Activated T-helper 17 cell treated with anti-CD3 and anti-CD28 coated beads, Interleukin-2, amount 50 U/mL, for 72 hours (primary cell): ENCODE measurements at regions not wholly inside any gene's neighbourhood (a gene's known extent, or its start where the extent isn't known, plus 50 kb on each side); places are given as distances from the start of the nearest gene placed in this dataset.

ENCODE experiments used
- ATAC-seq: fragments of 150-1000 bp; cut with Tn5 transposase; replicated peaks from 2 replicates; pipeline ENCODE4 v1.10.0; 2021; ENCODE audit warnings: mild to moderate bottlenecking, moderate library complexity
- H3K27ac Mint-ChIP-seq: one replicate; pipeline ENCODE4 v1.8.0; 2022; ENCODE audit warnings: mixed read lengths
- H3K27me3 Mint-ChIP-seq: one replicate; pipeline ENCODE4 v1.8.0; 2022; ENCODE audit warnings: mixed read lengths
- H3K36me3 Mint-ChIP-seq: one replicate; pipeline ENCODE4 v1.8.0; 2022; ENCODE audit warnings: low read depth, mild to moderate bottlenecking, mixed read lengths
- H3K4me1 Mint-ChIP-seq: one replicate; pipeline ENCODE4 v1.8.0; 2022; ENCODE audit warnings: mixed read lengths
- H3K4me3 Mint-ChIP-seq: one replicate; pipeline ENCODE4 v1.8.0; 2022; ENCODE audit warnings: mild to moderate bottlenecking, mixed read lengths
- H3K9me3 Mint-ChIP-seq: one replicate; pipeline ENCODE4 v1.8.0; 2022; ENCODE audit warnings: mixed read lengths

- Mint-ChIP-seq H3K36me3 (no peaks in the 10 kb centered on the region), H3K9me3 (no peaks in the 10 kb centered on the region), H3K4me3 (no peak overlapping the region), H3K27ac (no peak overlapping the region), H3K27me3 (peaks cover 4% of the 10 kb centered on the region), H3K4me1 (no peaks in the 10 kb centered on the region)
- no peak for ATAC-seq
Observed at GRCh38 chr2:128692895-128693742, 374.5 kb upstream of the HS6ST1 start.

GRCh38 chr2:128693743-128694029, 375.0 kb upstream of the HS6ST1 start:
- Mint-ChIP-seq H3K27ac (no peak overlapping the region), H3K9me3 (no peaks in the 10 kb centered on the region), H3K4me3 (no peak overlapping the region), H3K36me3 (no peaks in the 10 kb centered on the region), H3K27me3 (peaks cover 6% of the 10 kb centered on the region), H3K4me1 (no peaks in the 10 kb centered on the region)
- ATAC-seq: no peak

DNA sequence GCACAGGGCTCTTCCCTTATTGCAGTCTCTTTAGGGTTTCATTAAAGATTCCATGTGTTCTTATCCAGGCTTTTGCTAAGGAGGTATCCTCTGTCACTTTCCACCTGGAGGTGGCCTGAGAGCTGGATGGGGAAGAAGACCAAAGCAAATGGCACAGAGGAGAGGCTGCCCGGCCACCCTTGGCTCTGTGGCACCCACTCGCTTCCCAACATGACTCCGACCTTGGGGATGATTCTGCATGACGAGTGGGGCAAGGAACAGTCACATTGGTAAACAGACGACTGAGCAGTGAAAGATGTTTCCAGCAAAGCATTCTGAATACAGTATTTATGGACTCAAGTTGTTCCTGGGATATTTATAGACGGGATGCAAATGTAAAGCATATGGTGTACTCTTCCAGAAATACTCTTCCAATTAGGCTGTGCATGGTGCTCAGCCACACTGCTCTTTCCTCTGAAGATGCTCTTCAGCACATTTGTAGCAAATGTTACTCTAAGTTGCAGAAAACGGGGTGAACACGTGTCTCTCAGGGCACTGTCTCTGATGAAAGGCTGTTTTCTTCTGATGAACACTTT, 377.1 kb upstream of the HS6ST1 start:
- Mint-ChIP-seq H3K27ac (no peak overlapping the region), H3K4me1 (no peaks in the 10 kb centered on the region), H3K9me3 (no peaks in the 10 kb centered on the region)

GRCh38 chr2:128696421-128696820, 377.8 kb upstream of the HS6ST1 start:
- Mint-ChIP-seq H3K27ac (no peak overlapping the region), H3K4me1 (no peaks in the 10 kb centered on the region), H3K9me3 (no peaks in the 10 kb centered on the region), H3K27me3 (peaks cover 11% of the 10 kb centered on the region), H3K36me3 (no peaks in the 10 kb centered on the region), H3K4me3 (no peak overlapping the region)
- no peak for ATAC-seq

More for the DNA sequence above, 377.1 kb upstream of the HS6ST1 start:
- no peak overlapping the region for H3K4me3 Mint-ChIP-seq
- ATAC-seq: no peak
- H3K36me3 Mint-ChIP-seq: no peaks in the 10 kb centered on the region
- peaks cover 11% of the 10 kb centered on the region for H3K27me3 Mint-ChIP-seq

DNA sequence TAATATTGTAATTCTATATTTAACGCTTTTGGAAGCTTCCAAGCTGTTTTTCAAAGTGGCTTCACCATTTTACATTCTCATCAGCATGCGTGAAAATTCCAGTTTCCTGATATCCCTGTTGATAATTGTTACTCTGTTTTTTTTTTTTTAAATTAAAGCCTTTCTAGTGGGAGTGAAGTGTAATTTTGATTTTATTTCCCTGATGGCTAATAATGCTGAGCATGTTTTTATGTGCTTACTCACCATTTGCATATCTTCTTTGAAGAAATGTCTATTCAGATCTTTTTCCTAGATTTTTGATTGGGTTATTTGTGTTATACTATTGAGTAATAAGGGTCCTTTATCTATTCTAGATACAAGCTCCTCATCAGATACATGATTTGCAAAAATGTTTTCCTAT, 382.8 kb upstream of the HS6ST1 start:
- Mint-ChIP-seq H3K4me3 (no peak overlapping the region), H3K36me3 (no peaks in the 10 kb centered on the region), H3K27ac (no peak overlapping the region), H3K4me1 (no peaks in the 10 kb centered on the region), H3K27me3 (peaks cover 11% of the 10 kb centered on the region), H3K9me3 (no peaks in the 10 kb centered on the region)
- ATAC-seq: no peak

- Mint-ChIP-seq H3K9me3 (no peaks in the 10 kb centered on the region), H3K27me3 (peaks cover 11% of the 10 kb centered on the region), H3K4me3 (no peak overlapping the region), H3K4me1 (no peaks in the 10 kb centered on the region), H3K27ac (no peak overlapping the region), H3K36me3 (no peaks in the 10 kb centered on the region)
- ATAC-seq: no peak
Observed at GRCh38 chr2:128702616-128703015, 383.9 kb upstream of the HS6ST1 start.

DNA sequence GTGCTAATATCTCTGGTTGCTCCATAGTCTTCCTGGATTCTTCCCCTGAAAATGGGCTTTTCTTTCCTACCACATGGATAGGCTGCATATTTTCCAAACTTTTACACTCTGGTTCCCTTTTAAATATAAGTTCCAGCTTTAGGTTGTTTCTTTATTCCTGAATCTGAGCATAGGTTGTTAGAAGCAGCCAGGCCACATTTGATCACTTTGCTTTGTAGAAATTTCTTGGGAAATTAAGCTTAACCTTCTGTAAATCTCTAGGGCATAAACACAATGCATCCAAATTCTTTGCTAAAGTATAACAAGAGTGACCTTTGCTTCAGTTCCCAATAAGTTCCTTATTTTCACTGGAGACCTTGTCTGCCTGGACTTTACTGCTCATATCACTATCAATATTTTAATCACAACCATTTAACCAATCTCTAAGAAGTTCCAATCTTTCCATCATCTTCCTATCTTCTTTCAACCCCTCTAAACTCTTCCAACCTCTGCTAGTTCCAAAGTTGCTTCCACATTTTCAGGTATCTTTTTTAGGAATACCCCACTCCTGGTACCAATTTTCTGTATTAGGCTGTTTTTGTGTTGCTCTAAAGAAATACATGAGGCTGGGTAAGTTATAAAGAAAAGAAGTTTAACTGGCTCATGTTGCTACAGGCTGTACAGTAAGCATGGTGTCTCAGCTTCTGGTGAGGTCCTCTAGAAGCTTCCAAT, 389.6 kb upstream of the HS6ST1 start:
- Mint-ChIP-seq H3K36me3 (no peaks in the 10 kb centered on the region), H3K27me3 (peaks cover 16% of the 10 kb centered on the region), H3K9me3 (peaks cover 22% of the 10 kb centered on the region), H3K4me3 (no peak overlapping the region), H3K4me1 (no peaks in the 10 kb centered on the region), H3K27ac (no peak overlapping the region)
- ATAC-seq: no peak

- H3K9me3 Mint-ChIP-seq: peaks cover 22% of the 10 kb centered on the region
- H3K36me3 Mint-ChIP-seq: no peaks in the 10 kb centered on the region
- H3K4me3 Mint-ChIP-seq: no peak overlapping the region
- ATAC-seq: no peak
- H3K4me1 Mint-ChIP-seq: no peaks in the 10 kb centered on the region
- no peak overlapping the region for H3K27ac Mint-ChIP-seq
- peaks cover 26% of the 10 kb centered on the region for H3K27me3 Mint-ChIP-seq
Observed at GRCh38 chr2:128710242-128710641, 391.6 kb upstream of the HS6ST1 start.

GRCh38 chr2:128710729-128711128, 392.1 kb upstream of the HS6ST1 start:
- Mint-ChIP-seq H3K27me3 (peaks cover 30% of the 10 kb centered on the region), H3K36me3 (no peaks in the 10 kb centered on the region), H3K27ac (no peak overlapping the region), H3K9me3 (peaks cover 22% of the 10 kb centered on the region), H3K4me3 (no peak overlapping the region), H3K4me1 (no peaks in the 10 kb centered on the region)
- ATAC-seq: no peak

GRCh38 chr2:128714285-128714684, 395.6 kb upstream of the HS6ST1 start:
- Mint-ChIP-seq H3K27me3 (peaks cover 29% of the 10 kb centered on the region), H3K4me1 (no peaks in the 10 kb centered on the region)
- no peak for ATAC-seq

GRCh38 chr2:128714851-128715312, 396.2 kb upstream of the HS6ST1 start:
- peaks cover 7% of the 10 kb centered on the region for H3K9me3 Mint-ChIP-seq
- ATAC-seq: no peak
- peaks cover 29% of the 10 kb centered on the region for H3K27me3 Mint-ChIP-seq
- no peak overlapping the region for H3K4me3 Mint-ChIP-seq
- no peaks in the 10 kb centered on the region for H3K36me3 Mint-ChIP-seq
- H3K27ac Mint-ChIP-seq: no peak overlapping the region
- no peaks in the 10 kb centered on the region for H3K4me1 Mint-ChIP-seq

More at GRCh38 chr2:128714285-128714684, 395.6 kb upstream of the HS6ST1 start:
- H3K27ac Mint-ChIP-seq: no peak overlapping the region
- no peaks in the 10 kb centered on the region for H3K36me3 Mint-ChIP-seq
- H3K9me3 Mint-ChIP-seq: peaks cover 12% of the 10 kb centered on the region
- no peak overlapping the region for H3K4me3 Mint-ChIP-seq

DNA sequence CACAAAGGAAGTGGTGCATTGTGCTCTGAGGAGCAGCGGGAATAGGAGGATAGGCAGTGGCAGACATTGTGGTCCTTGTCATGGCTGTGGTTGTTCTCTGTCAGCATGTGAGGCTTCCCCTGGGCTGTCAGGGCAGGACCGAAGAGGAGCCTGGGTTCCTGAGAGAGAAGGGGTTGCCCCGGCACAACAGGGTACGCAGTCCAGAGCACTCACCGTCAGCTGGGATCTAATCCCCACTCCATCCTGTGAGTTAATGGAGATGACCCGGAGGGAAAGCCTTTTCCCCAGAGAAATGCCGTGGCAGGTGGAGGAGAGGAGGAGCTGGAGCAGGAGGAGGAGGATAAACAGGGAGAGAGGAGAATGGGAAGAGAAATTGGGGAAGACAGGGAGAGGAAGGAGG, 396.7 kb upstream of the HS6ST1 start:
- Mint-ChIP-seq H3K4me1 (no peaks in the 10 kb centered on the region), H3K27ac (no peak overlapping the region), H3K27me3 (peaks cover 26% of the 10 kb centered on the region), H3K4me3 (no peak overlapping the region), H3K9me3 (peaks cover 2% of the 10 kb centered on the region), H3K36me3 (no peaks in the 10 kb centered on the region)
- ATAC-seq: no peak

- peaks cover 24% of the 10 kb centered on the region for H3K27me3 Mint-ChIP-seq
- H3K27ac Mint-ChIP-seq: no peak overlapping the region
- no peaks in the 10 kb centered on the region for H3K4me1 Mint-ChIP-seq
- no peaks in the 10 kb centered on the region for H3K9me3 Mint-ChIP-seq
- no peak for ATAC-seq
- H3K36me3 Mint-ChIP-seq: no peaks in the 10 kb centered on the region
- no peak overlapping the region for H3K4me3 Mint-ChIP-seq
Observed at GRCh38 chr2:128716299-128716721, 397.6 kb upstream of the HS6ST1 start.

- H3K4me1 Mint-ChIP-seq: no peaks in the 10 kb centered on the region
- H3K27me3 Mint-ChIP-seq: peaks cover 20% of the 10 kb centered on the region
- no peak for ATAC-seq
- no peak overlapping the region for H3K27ac Mint-ChIP-seq
- no peak overlapping the region for H3K4me3 Mint-ChIP-seq
- H3K9me3 Mint-ChIP-seq: no peaks in the 10 kb centered on the region
- H3K36me3 Mint-ChIP-seq: no peaks in the 10 kb centered on the region
Observed at GRCh38 chr2:128717758-128718710, 399.4 kb upstream of the HS6ST1 start.
